Right renal cortex interstitium (tissue), 3 donors: ENCODE measurements at regions not wholly inside any gene's neighbourhood (a gene's known extent, or its start where the extent isn't known, plus 50 kb on each side); places are given as distances from the start of the nearest gene placed in this dataset.
A peak's percentile ranks its signal among the peaks of the same experiment; 100 is the strongest.
"Not testable (repeated sequence)": the region's sequence is repeated elsewhere in the genome, so short reads cannot be mapped to it uniquely, and the experiment has no call there.

Experiments
- DNase-seq, 3 donors: peaks; one replicate each; pipeline ENCODE4 v3.0.0-alpha.2; 2013; ENCODE audit warnings: low read depth in 3 of 3, low spot score in 2 of 3

DNA sequence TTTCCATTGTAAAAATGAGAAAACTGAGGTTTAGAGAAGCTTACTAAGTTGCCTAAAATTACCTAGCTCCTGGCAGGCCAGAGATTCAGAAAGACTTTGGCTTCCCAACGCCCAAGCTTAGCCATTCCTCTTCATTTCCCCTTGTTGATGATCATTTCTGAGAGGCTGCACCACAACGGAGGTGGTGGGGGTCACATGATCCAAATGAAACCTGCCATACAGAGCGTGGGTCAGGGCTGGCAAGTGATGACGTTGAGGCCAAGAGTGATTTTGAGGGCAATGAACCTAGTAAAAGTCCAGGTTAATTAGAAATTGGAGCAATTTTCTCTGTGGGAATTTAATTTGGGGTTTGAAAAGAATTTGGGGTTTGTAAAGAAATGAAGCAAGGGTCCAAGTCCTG is 109.9 kb downstream of the TMEM182 start:
- DNase-seq, result no peak

DNA sequence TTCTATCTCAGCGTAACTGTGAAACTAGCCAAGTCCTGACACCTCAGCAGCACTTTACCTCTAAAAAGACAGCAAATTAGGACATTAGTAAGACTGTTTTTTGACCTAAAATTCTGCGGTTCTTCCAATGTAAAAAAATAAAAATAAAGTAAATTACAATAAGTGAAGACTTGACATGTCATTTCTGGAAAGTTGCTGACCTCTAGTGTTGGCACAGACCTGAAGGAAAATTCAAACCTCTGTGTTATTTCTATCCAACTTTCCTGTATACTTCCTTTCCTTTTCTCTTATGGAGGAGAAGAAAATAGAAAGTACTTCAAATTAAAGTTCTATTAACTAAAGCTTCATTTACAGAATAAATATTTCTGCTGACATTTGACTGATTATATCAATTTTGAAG is 110.6 kb downstream of the TMEM182 start:
- no peak for DNase-seq

DNA sequence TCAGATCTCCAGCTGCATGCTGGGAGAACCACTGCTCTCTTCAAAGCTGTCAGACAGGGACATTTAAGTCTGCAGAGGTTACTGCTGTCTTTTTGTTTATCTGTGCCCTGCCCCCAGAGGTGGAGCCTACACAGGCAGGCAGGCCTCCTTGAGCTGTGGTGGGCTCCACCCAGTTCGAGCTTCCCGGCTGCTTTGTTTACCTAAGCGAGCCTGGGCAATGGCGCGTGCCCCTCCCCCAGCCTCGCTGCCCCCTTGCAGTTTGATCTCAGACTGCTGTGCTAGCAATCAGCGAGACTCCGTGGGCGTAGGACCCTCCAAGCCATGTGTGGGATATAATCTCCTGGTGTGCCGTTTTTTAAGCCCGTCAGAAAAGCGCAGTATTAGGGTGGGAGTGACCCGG is 117.7 kb downstream of the TMEM182 start:
- not testable (repeated sequence) for DNase-seq

DNA sequence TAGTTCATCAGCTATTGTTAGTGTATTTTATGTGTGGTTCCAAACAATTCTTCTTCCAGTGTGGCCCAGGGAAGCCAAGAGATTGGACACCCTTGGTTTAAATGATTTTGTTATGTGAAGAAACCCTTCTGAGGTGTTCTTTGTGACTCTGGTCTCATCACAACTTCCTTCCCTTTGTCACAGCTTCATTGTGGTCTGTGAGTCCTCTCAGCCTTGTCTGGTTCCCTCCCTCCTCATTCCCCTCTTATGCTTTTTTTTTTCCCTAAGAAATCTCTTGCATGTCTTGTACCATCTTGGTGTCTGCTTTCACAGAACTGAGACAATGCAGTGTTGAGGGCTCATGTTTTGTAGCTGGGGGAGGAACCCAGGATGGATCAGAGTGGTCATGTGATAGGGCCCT is 118.9 kb downstream of the TMEM182 start:
- DNase-seq, result no peak

DNA sequence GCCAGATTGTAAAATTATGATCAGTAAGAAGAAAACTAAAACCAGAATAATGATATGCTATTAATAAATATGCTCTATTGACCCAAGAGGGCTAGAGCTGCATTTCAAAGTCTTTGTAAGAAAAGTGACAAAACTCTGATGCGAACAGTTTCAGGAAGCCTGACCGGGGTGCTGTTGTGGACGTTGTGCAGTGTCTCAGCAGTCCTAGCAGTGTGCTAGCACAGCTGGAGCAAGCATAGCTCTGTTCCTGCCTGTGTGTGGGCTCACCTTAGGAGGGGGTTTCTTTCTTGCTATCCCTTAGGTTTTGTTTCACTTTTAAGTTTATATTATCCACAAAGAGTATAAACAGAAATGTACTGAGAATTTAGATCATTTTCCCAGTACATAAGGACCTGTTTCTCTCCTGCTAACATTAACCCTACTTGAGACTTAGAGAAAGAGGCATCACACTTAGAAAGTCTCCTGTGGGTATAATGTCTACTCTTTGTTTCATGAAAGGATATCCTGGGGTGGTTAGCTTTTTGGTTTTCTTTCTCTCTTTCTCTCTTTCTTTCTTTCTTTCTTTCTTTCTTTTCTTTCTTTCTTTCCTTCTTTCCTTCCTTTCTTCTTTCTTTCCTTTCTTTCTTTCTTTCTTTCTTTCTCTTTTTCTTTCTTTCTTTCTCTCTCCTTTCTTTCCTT is 124.5 kb downstream of the TMEM182 start:
- no peak for DNase-seq

DNA sequence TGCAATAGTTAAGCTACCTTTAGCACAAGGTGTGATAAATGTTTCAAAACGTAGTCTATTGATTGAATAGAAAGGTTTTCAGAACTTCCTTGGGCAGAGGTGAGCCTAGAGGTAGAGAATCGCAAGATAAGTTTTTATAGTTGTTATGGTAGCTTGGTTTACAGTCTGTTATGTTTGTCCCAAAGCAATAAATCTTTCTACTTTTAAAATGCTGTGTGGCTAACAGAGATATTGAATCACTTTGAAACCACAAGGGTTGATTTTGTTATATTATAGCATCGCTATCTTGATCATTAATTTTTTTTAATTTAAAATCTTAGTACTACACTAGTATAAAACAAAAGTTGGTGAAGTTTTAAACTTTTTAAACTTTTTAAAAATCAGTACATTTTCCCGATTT is 126.7 kb downstream of the TMEM182 start:
- DNase-seq, result no peak

DNA sequence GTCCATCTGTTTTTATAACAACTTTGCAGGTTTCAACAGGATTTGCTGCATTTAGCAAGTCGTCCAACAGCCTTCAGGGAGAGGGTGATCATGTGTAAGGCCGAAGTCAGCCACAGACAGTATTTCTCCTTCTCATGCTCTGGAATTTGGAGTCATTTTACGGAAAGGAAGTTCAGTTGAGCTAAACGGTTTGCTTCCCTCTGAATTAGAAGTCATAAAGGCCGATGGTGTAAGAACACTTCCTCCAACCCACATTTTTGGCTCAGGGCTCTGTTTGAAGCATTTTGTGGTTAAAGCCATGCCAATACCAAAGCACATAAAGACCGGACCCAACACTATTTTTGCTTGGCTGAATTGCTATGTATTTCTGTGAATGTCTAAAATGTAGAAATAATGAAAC is 129.5 kb downstream of the TMEM182 start:
- peak in 1 of 3 donors; percentile 23 for DNase-seq

DNA sequence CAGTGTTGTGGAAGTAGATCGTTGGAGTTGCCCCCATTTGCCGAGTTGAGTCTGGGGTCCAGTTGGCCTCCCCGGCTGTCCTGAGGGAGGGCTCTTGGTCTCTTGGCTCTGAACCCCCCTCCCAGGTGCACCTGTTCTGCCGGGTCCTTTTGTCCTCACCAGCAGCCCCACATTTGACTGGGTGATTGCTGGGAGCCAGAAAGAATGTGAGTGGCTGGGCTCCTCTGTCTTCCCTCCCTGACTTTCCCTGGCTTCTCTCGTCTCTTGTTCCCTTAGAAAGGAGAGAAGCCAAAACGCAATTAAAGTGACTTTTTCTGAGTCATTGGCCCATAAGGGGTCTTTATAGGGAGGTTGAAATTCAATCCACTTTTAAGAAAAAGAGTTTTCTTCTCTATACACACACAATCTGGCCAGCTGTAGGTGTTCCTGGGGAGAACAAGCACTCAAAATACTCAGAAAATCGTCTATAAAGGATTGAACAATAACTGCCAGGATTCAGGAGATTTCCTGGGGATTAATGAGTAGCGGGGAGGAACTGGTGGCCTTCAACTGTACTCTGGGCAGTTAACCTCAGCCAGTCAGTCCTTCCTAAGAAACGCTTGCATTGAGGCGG is 131.0 kb downstream of the TMEM182 start:
- no peak for DNase-seq

DNA sequence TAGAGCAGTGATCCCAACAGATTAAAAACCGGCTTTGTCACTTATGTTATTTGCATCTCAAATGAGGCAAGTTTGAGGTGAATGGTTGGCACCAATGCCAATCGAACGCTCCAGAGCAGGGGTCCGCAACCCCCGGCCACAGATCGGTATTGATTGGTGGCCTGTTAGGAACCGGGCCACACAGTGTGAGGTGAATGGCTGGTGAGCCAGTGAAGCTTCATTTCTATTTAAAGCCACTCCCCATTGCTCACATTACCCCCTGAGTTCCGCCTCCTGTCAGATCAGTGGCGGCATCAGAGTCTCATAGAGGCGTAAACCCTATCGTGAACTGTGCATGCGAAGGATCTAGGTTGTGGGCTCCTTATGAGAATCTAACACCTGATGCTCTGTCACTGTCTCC is 132.0 kb downstream of the TMEM182 start:
- no peak for DNase-seq

DNA sequence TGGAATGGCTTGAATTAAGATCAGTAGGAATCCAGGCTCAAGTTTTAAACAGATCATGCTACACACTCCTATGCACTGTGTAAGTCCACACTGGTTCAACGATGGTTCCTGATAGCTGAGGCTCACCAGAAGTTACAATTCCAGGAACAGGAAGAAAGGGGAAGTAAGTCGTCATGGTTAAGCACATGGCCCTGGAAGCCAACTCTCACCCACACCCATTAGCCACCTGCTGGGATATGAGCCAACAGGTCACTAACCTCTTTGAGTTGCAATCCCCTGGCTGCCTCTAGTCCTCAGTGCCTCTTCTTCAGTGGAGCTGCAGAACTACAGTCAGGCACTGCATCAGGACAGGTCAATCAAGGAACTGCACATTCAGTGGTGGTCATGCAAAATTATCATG is 133.5 kb downstream of the TMEM182 start:
- no peak for DNase-seq

DNA sequence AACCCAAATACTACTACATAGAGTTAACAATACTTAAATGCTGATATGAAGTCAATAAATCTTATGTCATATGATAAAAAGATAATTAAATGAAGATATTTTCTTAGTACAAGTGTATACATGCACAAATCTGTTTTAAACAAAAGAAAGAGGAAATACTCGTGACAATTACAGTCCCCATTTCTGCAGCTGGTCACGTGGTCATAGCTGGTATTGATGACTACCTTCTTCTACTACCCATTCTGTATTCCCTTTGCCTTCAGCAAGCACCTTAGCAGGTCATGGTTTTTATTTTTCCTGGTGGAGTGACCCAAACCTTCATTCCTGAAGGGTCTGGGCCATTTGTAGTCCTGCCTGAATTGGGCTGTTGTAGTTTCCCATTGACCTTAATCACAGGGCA is 147.4 kb downstream of the TMEM182 start:
- DNase-seq, result not testable (repeated sequence)

DNA sequence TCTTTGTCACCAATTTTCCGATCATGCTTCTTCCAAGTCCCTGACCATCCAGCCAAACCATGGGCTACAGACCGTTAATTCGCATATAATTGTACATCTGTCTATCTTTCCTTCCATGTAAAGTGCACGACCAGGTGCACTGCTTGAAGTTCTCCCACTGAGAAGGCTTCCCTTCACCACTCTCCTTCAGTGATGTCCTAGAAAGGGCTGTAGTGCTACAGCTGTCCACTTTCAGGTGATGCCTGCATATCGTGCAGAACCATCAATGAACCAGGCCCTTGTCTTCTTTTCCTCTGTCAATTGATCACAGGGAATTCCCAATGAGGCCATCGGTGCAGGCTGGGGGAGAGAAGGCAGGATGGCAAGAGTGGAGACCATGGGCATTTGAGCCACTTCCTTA is 148.9 kb downstream of the TMEM182 start:
- no peak for DNase-seq

DNA sequence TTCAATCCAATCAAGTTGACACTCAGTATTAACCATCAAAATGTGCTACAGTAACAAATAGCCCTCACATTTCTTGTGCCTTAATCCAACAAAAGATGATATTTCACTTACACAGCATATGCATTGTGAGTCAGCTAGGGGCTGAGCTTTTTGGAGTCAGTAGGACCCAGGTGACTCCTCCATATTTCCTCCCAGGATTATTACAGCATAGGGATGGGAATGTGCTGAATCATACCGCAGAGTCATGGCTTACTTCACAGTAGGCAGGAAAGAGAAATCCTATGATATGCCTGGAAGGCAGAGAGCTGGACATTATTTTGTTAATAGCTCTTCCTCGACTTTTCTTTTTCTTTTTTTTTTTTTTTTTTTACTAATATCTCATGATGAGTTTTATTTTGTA is 153.3 kb downstream of the TMEM182 start:
- no peak for DNase-seq

DNA sequence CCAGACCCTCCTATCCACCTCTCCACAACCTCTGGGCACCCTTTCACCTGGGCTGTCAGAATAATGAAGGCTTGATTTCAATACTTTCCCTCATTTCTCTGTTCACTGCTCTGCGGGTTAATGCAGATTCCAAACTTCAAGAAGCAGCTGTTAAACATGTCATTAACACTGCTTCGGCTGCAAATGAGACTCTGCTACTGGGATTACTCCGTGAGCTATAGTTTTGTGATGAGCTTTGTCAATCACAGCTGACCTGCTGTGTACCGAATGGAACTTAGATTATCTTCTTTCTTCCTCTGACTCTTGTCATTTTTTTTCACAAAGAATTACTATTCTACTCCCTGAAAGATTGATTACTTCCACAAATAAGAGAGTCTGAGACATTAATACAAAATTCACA is 160.5 kb downstream of the TMEM182 start:
- no peak for DNase-seq

DNA sequence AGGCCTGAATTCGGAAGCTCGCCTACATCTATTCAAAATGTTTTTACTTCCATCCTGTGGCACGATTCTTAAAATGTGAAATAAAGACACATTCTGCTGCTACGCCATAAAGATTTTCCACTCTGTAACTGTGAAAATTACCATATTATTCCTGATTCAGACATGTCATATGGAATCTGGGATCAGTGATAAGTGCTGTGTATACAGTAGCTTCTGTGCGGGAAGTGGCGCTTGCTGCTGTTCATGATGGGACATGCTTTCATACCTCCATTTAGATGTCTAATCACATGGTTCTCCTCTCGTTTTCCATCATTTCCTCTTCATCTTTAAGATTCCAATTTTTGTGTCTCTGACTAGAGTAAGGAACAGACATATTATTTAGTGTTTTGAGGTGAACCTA is 163.2 kb downstream of the TMEM182 start:
- no peak for DNase-seq

DNA sequence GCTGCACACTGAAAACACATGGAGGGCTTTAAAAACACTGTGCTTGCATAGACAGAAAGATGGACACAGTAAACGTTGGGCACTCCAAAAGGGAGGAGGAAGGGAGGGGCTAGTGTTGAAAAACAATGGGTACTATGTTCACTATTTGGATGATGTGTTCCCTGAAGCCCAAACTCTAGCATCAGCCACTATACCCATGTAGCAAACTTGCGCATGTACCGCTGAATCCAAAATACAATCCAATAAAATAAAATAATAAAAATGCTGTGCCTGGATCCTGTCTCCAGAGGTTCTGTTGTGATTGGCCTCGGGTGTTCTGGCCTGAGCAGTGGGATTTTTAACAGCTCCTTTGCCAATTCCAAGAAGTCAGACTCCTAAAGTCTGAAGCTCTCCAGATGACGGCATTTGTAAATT is 166.0 kb downstream of the TMEM182 start:
- no peak for DNase-seq

DNA sequence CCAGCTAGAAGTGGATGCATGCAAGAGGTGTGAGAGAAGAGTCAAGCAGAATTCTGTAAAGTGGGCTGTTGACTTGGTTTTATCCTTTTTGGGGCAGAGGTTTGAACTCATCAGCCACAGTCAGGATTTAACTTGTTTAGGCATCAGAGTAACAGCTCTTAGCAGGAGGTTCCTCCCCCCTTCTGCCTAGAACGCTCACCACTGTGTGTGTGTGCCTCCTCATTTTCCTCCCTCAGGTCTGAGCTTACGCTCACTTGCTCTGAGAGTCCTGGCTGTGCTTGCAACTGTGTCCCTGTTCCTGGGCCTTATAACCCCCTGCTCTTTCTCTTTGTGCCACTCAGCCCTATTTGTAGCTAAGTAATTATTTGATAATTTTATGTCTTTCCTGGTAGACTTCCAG is 167.9 kb downstream of the TMEM182 start:
- DNase-seq, result no peak

DNA sequence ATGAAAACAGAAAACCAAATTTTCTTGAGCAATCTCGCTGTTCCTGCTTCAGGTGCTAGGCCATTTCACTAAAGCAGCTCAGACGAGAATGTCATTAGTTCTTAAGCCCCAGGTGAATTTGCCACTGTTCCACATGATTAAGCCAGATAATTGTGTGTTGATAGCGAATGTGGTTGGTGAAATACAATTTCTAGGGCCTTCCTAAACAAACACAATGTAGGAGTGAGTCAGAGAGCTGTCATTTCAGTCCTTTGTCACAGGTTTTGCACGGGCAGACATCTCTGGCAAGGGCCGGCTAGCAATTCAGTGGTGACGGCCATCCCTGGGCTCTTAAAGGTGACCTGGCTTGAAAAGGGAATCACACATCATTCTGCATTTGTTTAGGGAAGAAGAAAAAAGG is 170.7 kb downstream of the TMEM182 start:
- no peak for DNase-seq

DNA sequence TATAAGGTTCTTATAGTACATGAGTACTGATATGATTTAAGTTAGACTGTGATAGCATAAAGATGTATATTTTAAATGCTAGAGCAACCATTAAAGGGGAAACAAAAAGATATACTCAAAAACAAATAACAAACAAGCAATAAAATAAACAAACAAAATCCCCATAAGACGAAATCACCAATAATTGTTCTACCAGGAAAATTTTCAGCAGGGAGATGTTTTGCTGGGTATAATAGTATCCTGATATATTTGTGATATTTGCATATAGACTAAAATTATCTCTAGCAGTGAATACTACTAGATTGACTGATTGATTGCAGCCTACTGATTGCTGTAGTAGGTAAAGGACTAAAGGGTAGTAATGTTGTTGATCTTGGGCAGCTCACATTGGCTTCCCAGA is 177.4 kb downstream of the TMEM182 start:
- no peak for DNase-seq

DNA sequence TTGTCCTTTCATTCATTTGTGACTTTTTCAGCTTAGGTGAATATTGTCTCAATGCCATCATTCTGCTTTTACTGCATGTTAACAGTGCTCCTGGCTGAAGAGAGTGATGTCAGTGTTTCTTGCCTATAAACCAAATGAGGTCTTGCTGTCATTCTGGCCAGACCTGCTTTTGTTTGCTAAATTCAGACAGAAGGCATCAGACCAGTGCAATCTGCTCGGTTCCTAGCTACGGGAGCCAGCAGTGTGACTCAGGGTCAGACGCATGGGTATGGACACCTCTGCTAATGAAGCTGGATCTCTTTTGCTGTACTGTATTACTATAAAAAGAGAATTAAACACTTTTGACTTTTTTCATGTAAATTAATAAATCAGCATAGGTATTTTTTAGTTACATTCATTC is 178.9 kb downstream of the TMEM182 start:
- no peak for DNase-seq

DNA sequence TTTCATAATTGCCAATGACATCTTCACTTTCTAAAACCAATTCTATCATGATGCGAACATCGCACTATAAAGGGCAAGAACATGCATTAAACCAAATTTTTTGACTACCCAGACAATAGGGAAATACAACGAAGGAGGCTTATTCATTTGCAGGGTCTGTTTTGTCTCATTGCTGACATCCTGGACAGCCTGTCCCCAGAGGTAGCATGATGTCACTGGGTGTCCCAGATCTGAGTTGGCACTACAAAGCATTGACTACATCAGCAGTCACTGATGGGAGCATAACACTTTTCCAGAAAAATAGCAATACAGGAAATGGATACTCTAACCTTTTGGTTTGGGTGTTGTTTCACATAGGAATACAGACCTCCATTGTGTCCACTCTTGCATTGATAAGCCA is 180.3 kb downstream of the TMEM182 start:
- DNase-seq, result no peak

DNA sequence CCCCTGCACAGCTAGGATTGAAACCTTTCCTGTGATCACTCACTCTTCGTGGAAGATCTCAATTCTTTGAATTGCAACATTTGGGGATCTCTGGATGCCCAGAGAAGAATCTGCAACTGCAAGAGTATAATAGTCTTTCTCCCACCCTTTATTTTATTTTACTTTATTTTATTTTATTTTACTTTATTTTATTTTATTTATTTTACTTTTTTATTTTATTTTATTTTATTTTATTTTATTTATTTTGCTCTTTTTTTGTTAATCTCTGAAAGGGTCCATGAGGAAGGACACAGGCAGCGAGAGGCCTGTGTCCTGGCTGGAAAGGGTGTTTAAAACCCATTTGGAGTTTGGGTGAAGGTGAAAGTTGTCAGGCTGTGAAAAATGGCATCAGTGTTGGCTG is 181.4 kb downstream of the TMEM182 start:
- DNase-seq, result no peak

DNA sequence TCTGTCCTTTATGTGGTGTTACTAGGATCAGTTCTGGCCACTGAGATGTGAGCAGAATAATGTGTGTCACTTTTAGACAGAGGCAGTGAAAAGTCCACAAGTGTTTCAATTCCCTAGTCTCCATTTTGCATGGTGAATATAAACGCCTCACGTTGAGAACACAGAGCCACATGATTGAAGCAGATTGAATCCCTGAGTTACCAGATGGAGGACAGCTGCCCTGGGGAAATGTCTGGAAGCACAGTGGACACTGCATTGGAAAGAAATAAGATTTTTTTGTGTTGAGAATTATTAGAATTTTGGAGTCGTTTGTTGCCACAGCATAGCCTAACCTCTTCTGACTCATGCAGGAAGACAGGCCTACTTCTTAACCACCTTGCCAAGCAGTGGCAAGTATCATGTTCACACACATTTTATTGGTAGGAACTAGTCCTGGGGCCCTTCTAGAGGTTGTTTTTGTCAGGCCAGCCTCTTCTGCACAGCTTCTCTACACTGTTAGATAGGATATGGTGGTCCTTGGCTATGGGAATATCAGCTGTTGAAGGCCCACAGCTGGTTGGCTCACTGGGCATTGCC is 188.6 kb downstream of the TMEM182 start:
- no peak for DNase-seq
